Thoracic aorta (tissue), 2 donors: ENCODE measurements at regions not wholly inside any gene's neighbourhood (a gene's known extent, or its start where the extent isn't known, plus 50 kb on each side); places are given as distances from the start of the nearest gene placed in this dataset.

Experiments
- ATAC-seq: fragments of 150-250 bp; one replicate; pipeline ENCODE4 v1.8.0; 2017; ENCODE audit warnings: low read depth; ENCODE audit not compliant: insufficient number of reproducible peaks, low FRiP score
- DNase-seq: peaks from one replicate; pipeline ENCODE4 v3.0.0-alpha.2; 2020; ENCODE audit warnings: low spot score
- H3K27ac ChIP-seq, 2 donors: fragments of 200-600 bp; sonication (generic); 1 replicate in 1 of 2; 2 replicates in 1 of 2; pipeline ENCODE4 v1.5.1; 2016; ENCODE audit warnings: mild to moderate bottlenecking in 2 of 2, moderate library complexity in 2 of 2
- H3K27me3 ChIP-seq: fragments of 200-600 bp; sonication (generic); replicated peaks from 2 replicates; pipeline ENCODE4 v1.6.0; 2016; ENCODE audit warnings: mild to moderate bottlenecking; ENCODE audit not compliant: insufficient read depth
- H3K36me3 ChIP-seq: fragments of 200-600 bp; sonication (generic); one replicate; pipeline ENCODE4 v1.5.1; 2016
- H3K4me1 ChIP-seq, 2 donors: fragments of 200-600 bp; sonication (generic); 1 replicate in 1 of 2; 2 replicates in 1 of 2; pipeline versions ENCODE4 v1.5.1 to v1.6.0; 2016; ENCODE audit warnings: low read depth in 2 of 2, mild to moderate bottlenecking in 1 of 2; ENCODE audit not compliant: control insufficient read depth in 1 of 2
- H3K4me3 ChIP-seq: fragments of 200-600 bp; sonication (generic); 2 replicates; pipeline ENCODE4 v1.5.1; 2016; ENCODE audit warnings: mild to moderate bottlenecking
- H3K9me3 ChIP-seq: fragments of 200-600 bp; sonication (generic); 2 replicates; pipeline ENCODE4 v1.5.1; 2016
- CTCF ChIP-seq: fragments of 200-600 bp; sonication (generic); IDR thresholded peaks from one replicate; pipeline ENCODE4 v1.5.1; 2019; ENCODE audit warnings: antibody characterized with exemption

- Histone ChIP-seq H3K4me1 (peaks cover 4 to 12% of the 10 kb centered on the region in 2 donors), H3K4me3 (no peak overlapping the region), H3K9me3 (no peaks in the 10 kb centered on the region), H3K27ac (no peak overlapping the region), H3K36me3 (no peaks in the 10 kb centered on the region), H3K27me3 (no peaks in the 10 kb centered on the region)
- no peak for TF ChIP-seq CTCF
- ATAC-seq (no peak), DNase-seq (no peak)
Measured at GRCh38 chr21:35378881-35379280, 329.8 kb upstream of the RUNX1 start.

GRCh38 chr21:35377505-35378090 lies 328.5 kb upstream of the RUNX1 start:
- Histone ChIP-seq H3K27me3 (no peaks in the 10 kb centered on the region), H3K36me3 (no peaks in the 10 kb centered on the region), H3K27ac (no peak overlapping the region), H3K4me3 (no peak overlapping the region), H3K4me1 (peaks cover 4 to 12% of the 10 kb centered on the region in 2 donors), H3K9me3 (no peaks in the 10 kb centered on the region)
- DNase-seq (no peak), ATAC-seq (no peak)
- TF ChIP-seq CTCF = no peak

- Histone ChIP-seq H3K4me1 (peaks cover 4 to 12% of the 10 kb centered on the region in 2 donors), H3K4me3 (no peak overlapping the region), H3K27ac (no peak overlapping the region), H3K9me3 (no peaks in the 10 kb centered on the region), H3K36me3 (no peaks in the 10 kb centered on the region), H3K27me3 (no peaks in the 10 kb centered on the region)
- DNase-seq = no peak
- ATAC-seq = no peak
- no peak for TF ChIP-seq CTCF
Measured at GRCh38 chr21:35376406-35377135, 327.5 kb upstream of the RUNX1 start.

GRCh38 chr21:35375115-35375514 lies 326.0 kb upstream of the RUNX1 start:
- ATAC-seq (no peak), DNase-seq (no peak)
- no peaks in the 10 kb centered on the region for H3K9me3 ChIP-seq
- H3K4me1 ChIP-seq = peaks cover 4 to 12% of the 10 kb centered on the region in 2 donors
- H3K27me3 ChIP-seq = no peaks in the 10 kb centered on the region
- H3K27ac ChIP-seq = no peak overlapping the region
- no peak for TF ChIP-seq CTCF
- H3K36me3 ChIP-seq = no peaks in the 10 kb centered on the region
- no peak overlapping the region for H3K4me3 ChIP-seq

GRCh38 chr21:35373998-35374397 lies 324.9 kb upstream of the RUNX1 start:
- no peak overlapping the region for H3K27ac ChIP-seq
- peaks cover 4 to 12% of the 10 kb centered on the region in 2 donors for H3K4me1 ChIP-seq
- no peak for ATAC-seq
- H3K9me3 ChIP-seq = no peaks in the 10 kb centered on the region
- TF ChIP-seq CTCF = no peak
- DNase-seq = no peak
- no peaks in the 10 kb centered on the region for H3K27me3 ChIP-seq
- H3K36me3 ChIP-seq = no peaks in the 10 kb centered on the region
- H3K4me3 ChIP-seq = no peak overlapping the region
